ENCODE measurements at regions not wholly inside any gene's neighbourhood (a gene's known extent, or its start where the extent isn't known, plus 50 kb on each side); places are given as distances from the start of the nearest gene placed in this dataset.

- Histone ChIP-seq H2BK5ac (ENCODE audit: low read depth, low read length) (no peak overlapping the region), H3K4me1 (replicated peaks in 1 of 4; ENCODE audit: control insufficient read depth in 3 of 4, insufficient read depth in 4 of 4, low read length in 3 of 4) (peaks cover 0 to 2% (median 0%) of the 10 kb centered on the region in 4 experiments; a peak in 3 of 7 replicates)
- WGBS, 2 experiments (ENCODE audit: extremely low coverage in 1 of 2, insufficient coverage in 1 of 2, insufficient read length in 1 of 2, insufficient replicate concordance in 2 of 2, low coverage in 1 of 2, low lambda C conversion rate in 2 of 2, missing lambda C conversion rate in 1 of 2), result 92% methylated on average over 1 of the region's 1 CpG; no CpG with 5 or more reads in 1 of the 2 experiments
Observed at GRCh38 chr14:22251090-22251489, 337.9 kb downstream of the DAD1 start.

More at GRCh38 chr14:22251090-22251489, 337.9 kb downstream of the DAD1 start:
- ChIA-PET POLR2A (ENCODE audit: partially characterized antibody) (no interaction called here), CTCF (ENCODE audit: partially characterized antibody) (no interaction called here)
- FAIRE-seq (no peak), DNase-seq (ENCODE audit: low read depth in 1 of 2, low spot score in 2 of 2) (no peak)
- Histone ChIP-seq H4K20me1 (replicated peaks in 1 of 2; ENCODE audit: control insufficient read depth in 1 of 2, insufficient read depth in 2 of 2, low read length in 2 of 2) (no peaks in the 10 kb centered on the region), H3K23me2 (ENCODE audit: low read depth, low read length) (no peaks in the 10 kb centered on the region), H4K8ac (ENCODE audit: extremely low read depth, insufficient read depth, low read length) (no peak overlapping the region), H2BK20ac (ENCODE audit: low read length) (no peak overlapping the region), H3K9ac (replicated peaks in 1 of 4; ENCODE audit: extremely low read depth in 1 of 4, low read depth in 3 of 4, low read length in 3 of 4) (no peak overlapping the region), H4K5ac (ENCODE audit: insufficient read length, low read depth, low read length) (no peak overlapping the region), H2BK12ac (ENCODE audit: low read depth, low read length) (no peak overlapping the region), H3K4me3 (ENCODE audit: extremely low read depth in 1 of 4, insufficient read depth in 2 of 4, low read depth in 3 of 4, low read length in 4 of 4) (no peak overlapping the region), H3K14ac (ENCODE audit: insufficient read length) (no peak overlapping the region), H2BK120ac (replicated peaks; ENCODE audit: low read depth, low read length) (no peak overlapping the region), H3K9me3 (ENCODE audit: insufficient read depth in 2 of 2, low read depth in 1 of 2, low read length in 1 of 2) (no peaks in the 10 kb centered on the region), H4K91ac (replicated peaks; ENCODE audit: insufficient read length, low read length) (no peak overlapping the region), H3K27me3 (replicated peaks in 1 of 4; ENCODE audit: control insufficient read depth in 3 of 4, extremely low read depth in 1 of 4, insufficient read depth in 3 of 4, low read length in 3 of 4) (no peaks in the 10 kb centered on the region), H3K36me3 (ENCODE audit: control insufficient read depth in 2 of 4, insufficient read depth in 4 of 4, low read length in 3 of 4) (no peaks in the 10 kb centered on the region), H2AK5ac (ENCODE audit: low read depth, low read length) (no peak overlapping the region), H3K79me2 (ENCODE audit: control insufficient read depth in 1 of 2, insufficient read depth in 2 of 2, low read length in 2 of 2) (no peaks in the 10 kb centered on the region), H2AFZ (ENCODE audit: low read length) (no peak overlapping the region), H3K4me2 (ENCODE audit: insufficient read depth in 1 of 2, low read depth in 2 of 2, low read length in 2 of 2) (no peak overlapping the region), H3K4ac (replicated peaks; ENCODE audit: insufficient read length, low read depth, low read length) (no peak overlapping the region), H3K27ac (ENCODE audit: low read depth, low read length) (no peak overlapping the region), H3K23ac (ENCODE audit: insufficient read length) (no peak overlapping the region), H3K56ac (replicated peaks; ENCODE audit: insufficient read length, low read depth, low read length) (no peak overlapping the region), H3K18ac (ENCODE audit: extremely low read depth, low read length) (no peak overlapping the region), H3K79me1 (ENCODE audit: low read depth, low read length) (no peaks in the 10 kb centered on the region), H2BK15ac (ENCODE audit: low read length) (no peak overlapping the region)
- TF ChIP-seq FOSL1 (IDR thresholded peaks at IDR 0.05; ENCODE audit: insufficient read depth, low read depth, low read length) (no peak), ASH2L (IDR thresholded peaks at IDR 0.05; ENCODE audit: low read length) (no peak), ATF2 (IDR thresholded peaks at IDR 0.05; ENCODE audit: low read length) (no peak), JUN (IDR thresholded peaks at IDR 0.05; ENCODE audit: low read depth, low read length) (no peak), YY1 (IDR thresholded peaks at IDR 0.05; ENCODE audit: low read depth, low read length) (no peak), JUND (IDR thresholded peaks at IDR 0.05; ENCODE audit: low read length) (no peak), TCF12 (IDR thresholded peaks at IDR 0.05; ENCODE audit: low read depth, low read length) (no peak), CTBP2 (IDR thresholded peaks at IDR 0.05; ENCODE audit: borderline replicate concordance, insufficient read depth, insufficient read length, low read length) (no peak), POU5F1 (IDR thresholded peaks at IDR 0.05; ENCODE audit: low read depth, low read length) (no peak), POLR2A (IDR thresholded peaks at IDR 0.05; ENCODE audit: control extremely low read depth in 1 of 2, low read depth in 2 of 2, low read length in 2 of 2) (no peak), SUZ12 (IDR thresholded peaks at IDR 0.05; ENCODE audit: low read length) (no peak), ATF3 (IDR thresholded peaks at IDR 0.05; ENCODE audit: insufficient read depth, low read depth, low read length) (no peak), CREB1 (IDR thresholded peaks at IDR 0.05) (no peak), NRF1 (IDR thresholded peaks at IDR 0.05; ENCODE audit: low read depth, low read length) (no peak)
